ENCODE measurements at regions not wholly inside any gene's neighbourhood (a gene's known extent, or its start where the extent isn't known, plus 50 kb on each side); places are given as distances from the start of the nearest gene placed in this dataset.

GRCh38 chr20:6898928-6899327, 131.4 kb downstream of the BMP2 start:
- H3K36me3 ChIP-seq (replicated peaks in 1 of 2; ENCODE audit: control extremely low read depth in 1 of 2, control insufficient read depth in 1 of 2, extremely low read depth in 1 of 2, insufficient read depth in 2 of 2, low read length in 1 of 2): no peaks in the 10 kb centered on the region
- ATAC-seq (ENCODE audit: low read depth): no peak
- H3K4me1 ChIP-seq (ENCODE audit: control insufficient read depth in 2 of 2, insufficient read depth in 2 of 2, low read length in 2 of 2): no peaks in the 10 kb centered on the region
- CTCF ChIA-PET: no interaction called here
- no peak overlapping the region for H3K27ac Mint-ChIP-seq
- no peaks in the 10 kb centered on the region for H3K27me3 Mint-ChIP-seq
- intact Hi-C loops (cut with micrococcal nuclease): no loop called here
- H3K4me3 Mint-ChIP-seq: no peak overlapping the region
- no peaks in the 10 kb centered on the region for H3K79me2 ChIP-seq (ENCODE audit: control insufficient read depth, insufficient read depth, low read length)
- no peak overlapping the region for H2AFZ ChIP-seq (ENCODE audit: insufficient read depth, low read depth, low read length, poor library complexity, severe bottlenecking)
- TF ChIP-seq EZH2 (IDR thresholded peaks at IDR 0.05; ENCODE audit: borderline replicate concordance, insufficient read depth, low read depth, low read length, poor library complexity, severe bottlenecking) (no peak), CTCF (IDR thresholded peaks at IDR 0.05) (no peak)
- H3K4me1 Mint-ChIP-seq: no peaks in the 10 kb centered on the region
- POLR2A ChIA-PET: no interaction called here
- H3K9ac ChIP-seq (ENCODE audit: low read length): no peak overlapping the region
- no peaks in the 10 kb centered on the region for H4K20me1 ChIP-seq (ENCODE audit: control insufficient read depth, insufficient read depth, low read length, poor library complexity, severe bottlenecking)
- no peak overlapping the region for H3K4me3 ChIP-seq (ENCODE audit: control extremely low read depth in 1 of 5, extremely low read depth in 1 of 5, insufficient read depth in 1 of 5, low read depth in 2 of 5, low read length in 4 of 5)
- no peaks in the 10 kb centered on the region for H3K27me3 ChIP-seq (replicated peaks in 1 of 4; ENCODE audit: control extremely low read depth in 1 of 4, control insufficient read depth in 3 of 4, insufficient read depth in 4 of 4, low read length in 3 of 4)
- peaks cover 0 to 8% (median 0%) of the 10 kb centered on the region in 3 donors for H3K9me3 ChIP-seq (ENCODE audit: control extremely low read depth in 1 of 3, control insufficient read depth in 2 of 3, insufficient read depth in 1 of 3, low read length in 2 of 3)
- no peak for DNase-seq
- peaks cover 2% of the 10 kb centered on the region for H3K9me3 Mint-ChIP-seq (ENCODE audit: insufficient read depth)
- H3K4me2 ChIP-seq (replicated peaks; ENCODE audit: low read depth, low read length, poor library complexity, severe bottlenecking): no peak overlapping the region
- no peak overlapping the region for H3K27ac ChIP-seq (ENCODE audit: low read length in 2 of 2)
- WGBS (ENCODE audit: insufficient coverage): 98% methylated on average over 3 of the region's 3 CpGs

DNA sequence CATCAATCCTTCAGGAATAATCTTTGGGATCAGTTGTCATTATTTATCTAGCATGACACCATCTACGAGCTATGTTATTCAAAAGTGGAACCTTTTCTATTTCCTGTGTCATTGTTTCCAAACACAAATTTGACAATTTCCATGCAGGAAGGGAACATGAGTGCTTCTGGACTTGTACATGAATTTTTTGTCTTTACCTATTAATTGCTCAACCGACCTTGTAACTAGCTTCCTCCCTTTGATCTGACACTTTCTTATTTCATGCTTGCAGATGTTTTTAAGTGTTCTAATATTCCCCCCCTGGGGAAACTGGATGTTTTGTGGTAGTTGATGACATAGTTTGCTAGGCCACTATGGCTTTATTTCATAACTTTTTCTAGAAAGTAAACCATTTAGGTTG, 139.4 kb downstream of the BMP2 start:
- TF ChIP-seq CTCF (IDR thresholded peaks at IDR 0.05) (no peak), EZH2 (IDR thresholded peaks at IDR 0.05; ENCODE audit: borderline replicate concordance, insufficient read depth, low read depth, low read length, poor library complexity, severe bottlenecking) (no peak)
- H3K36me3 ChIP-seq (replicated peaks in 1 of 2; ENCODE audit: control extremely low read depth in 1 of 2, control insufficient read depth in 1 of 2, extremely low read depth in 1 of 2, insufficient read depth in 2 of 2, low read length in 1 of 2): no peaks in the 10 kb centered on the region
- no peak overlapping the region for H3K27ac ChIP-seq (ENCODE audit: low read length in 2 of 2)
- 86% methylated on average over 1 of the region's 2 CpGs for WGBS (ENCODE audit: insufficient coverage)
- H3K9me3 Mint-ChIP-seq (ENCODE audit: insufficient read depth): no peaks in the 10 kb centered on the region
- no peak overlapping the region for H2AFZ ChIP-seq (ENCODE audit: insufficient read depth, low read depth, low read length, poor library complexity, severe bottlenecking)
- no peak for DNase-seq
- no peaks in the 10 kb centered on the region for H3K27me3 ChIP-seq (replicated peaks in 1 of 4; ENCODE audit: control extremely low read depth in 1 of 4, control insufficient read depth in 3 of 4, insufficient read depth in 4 of 4, low read length in 3 of 4)
- no peak for ATAC-seq (ENCODE audit: low read depth)
- H3K4me3 ChIP-seq (ENCODE audit: control extremely low read depth in 1 of 5, extremely low read depth in 1 of 5, insufficient read depth in 1 of 5, low read depth in 2 of 5, low read length in 4 of 5): no peak overlapping the region
- ChIA-PET POLR2A (no interaction called here), CTCF (no interaction called here)
- no peak overlapping the region for H3K9ac ChIP-seq (ENCODE audit: low read length)
- no peaks in the 10 kb centered on the region for H3K4me1 ChIP-seq (ENCODE audit: control insufficient read depth in 2 of 2, insufficient read depth in 2 of 2, low read length in 2 of 2)
- H4K20me1 ChIP-seq (ENCODE audit: control insufficient read depth, insufficient read depth, low read length, poor library complexity, severe bottlenecking): no peaks in the 10 kb centered on the region
- H3K27ac Mint-ChIP-seq: no peak overlapping the region
- H3K79me2 ChIP-seq (ENCODE audit: control insufficient read depth, insufficient read depth, low read length): no peaks in the 10 kb centered on the region
- intact Hi-C loops (cut with micrococcal nuclease): no loop called here
- no peak overlapping the region for H3K4me3 Mint-ChIP-seq
- no peaks in the 10 kb centered on the region for H3K9me3 ChIP-seq (ENCODE audit: control extremely low read depth in 1 of 3, control insufficient read depth in 2 of 3, insufficient read depth in 1 of 3, low read length in 2 of 3)
- no peaks in the 10 kb centered on the region for H3K4me1 Mint-ChIP-seq
- no peak overlapping the region for H3K4me2 ChIP-seq (replicated peaks; ENCODE audit: low read depth, low read length, poor library complexity, severe bottlenecking)
- no peaks in the 10 kb centered on the region for H3K27me3 Mint-ChIP-seq

Data from B cell (primary cell).